ENCODE measurements at regions not wholly inside any gene's neighbourhood (a gene's known extent, or its start where the extent isn't known, plus 50 kb on each side); places are given as distances from the start of the nearest gene placed in this dataset.

GRCh38 chr3:36295296-36295695 lies 85.0 kb upstream of the STAC start:
- peaks cover 0 to 9% (median 0%) of the 10 kb centered on the region in 3 donors for H3K9me3 Mint-ChIP-seq
- no peaks in the 10 kb centered on the region for H3K27me3 Mint-ChIP-seq
- H3K27ac ChIP-seq (ENCODE audit: low read length): no peak overlapping the region
- no peak overlapping the region for H3K27ac Mint-ChIP-seq
- no peaks in the 10 kb centered on the region for H3K4me1 Mint-ChIP-seq
- H3K9me3 ChIP-seq: no peaks in the 10 kb centered on the region
- H3K36me3 ChIP-seq (ENCODE audit: control insufficient read depth in 2 of 2, extremely low read depth in 1 of 2, insufficient read depth in 1 of 2, low read length in 1 of 2): no peaks in the 10 kb centered on the region
- H3K36me3 Mint-ChIP-seq: no peaks in the 10 kb centered on the region
- H3K4me3 ChIP-seq (ENCODE audit: control insufficient read depth in 1 of 2, extremely low read depth in 1 of 2, low read length in 1 of 2): no peak overlapping the region
- CTCF ChIA-PET: no interaction called here
- H3K27me3 ChIP-seq (replicated peaks in 1 of 2; ENCODE audit: control insufficient read depth in 2 of 2, extremely low read depth in 1 of 2, insufficient read depth in 2 of 2, low read length in 1 of 2): no peaks in the 10 kb centered on the region
- DNase-seq: no peak
- POLR2A ChIA-PET: no interaction called here
- no peaks in the 10 kb centered on the region for H3K4me1 ChIP-seq (ENCODE audit: control insufficient read depth in 1 of 2, extremely low read depth in 1 of 2, insufficient read depth in 2 of 2, low read length in 2 of 2)
- no peak overlapping the region for H3K4me3 Mint-ChIP-seq
- ATAC-seq (replicated peaks in 1 of 4): no peak

GRCh38 chr3:36297195-36297594 lies 83.1 kb upstream of the STAC start:
- no peaks in the 10 kb centered on the region for H3K9me3 ChIP-seq
- Mint-ChIP-seq H3K4me1 (no peaks in the 10 kb centered on the region), H3K27me3 (no peaks in the 10 kb centered on the region), H3K27ac (no peak overlapping the region), H3K4me3 (no peak overlapping the region), H3K36me3 (no peaks in the 10 kb centered on the region), H3K9me3 (peaks cover 0 to 9% (median 0%) of the 10 kb centered on the region in 3 donors)
- no peak for DNase-seq
- H3K27ac ChIP-seq (ENCODE audit: low read length): no peak overlapping the region
- POLR2A ChIA-PET: no interaction called here
- H3K27me3 ChIP-seq (replicated peaks in 1 of 2; ENCODE audit: control insufficient read depth in 2 of 2, extremely low read depth in 1 of 2, insufficient read depth in 2 of 2, low read length in 1 of 2): no peaks in the 10 kb centered on the region
- no peaks in the 10 kb centered on the region for H3K4me1 ChIP-seq (ENCODE audit: control insufficient read depth in 1 of 2, extremely low read depth in 1 of 2, insufficient read depth in 2 of 2, low read length in 2 of 2)
- CTCF ChIA-PET: interaction anchor here in 1 of 2 donors (1.1 kb wide), 1 partner anchor 35 kb away, joined by 4 read pairs; no protein-coding TSS in a partner anchor
- H3K4me3 ChIP-seq (ENCODE audit: control insufficient read depth in 1 of 2, extremely low read depth in 1 of 2, low read length in 1 of 2): no peak overlapping the region
- no peaks in the 10 kb centered on the region for H3K36me3 ChIP-seq (ENCODE audit: control insufficient read depth in 2 of 2, extremely low read depth in 1 of 2, insufficient read depth in 1 of 2, low read length in 1 of 2)
- WGBS (ENCODE audit: insufficient coverage): no CpG with 5 or more reads among the region's 3 CpGs
- ATAC-seq (replicated peaks in 1 of 4): no peak

- no peaks in the 10 kb centered on the region for H3K36me3 ChIP-seq (ENCODE audit: control insufficient read depth in 2 of 2, extremely low read depth in 1 of 2, insufficient read depth in 1 of 2, low read length in 1 of 2)
- ATAC-seq (replicated peaks in 1 of 4) (no peak), DNase-seq (no peak)
- H3K27me3 ChIP-seq (replicated peaks in 1 of 2; ENCODE audit: control insufficient read depth in 2 of 2, extremely low read depth in 1 of 2, insufficient read depth in 2 of 2, low read length in 1 of 2): no peaks in the 10 kb centered on the region
- H3K9me3 ChIP-seq: no peaks in the 10 kb centered on the region
- Mint-ChIP-seq H3K27me3 (no peaks in the 10 kb centered on the region), H3K27ac (no peak overlapping the region), H3K9me3 (peaks cover 0 to 9% (median 0%) of the 10 kb centered on the region in 3 donors), H3K36me3 (no peaks in the 10 kb centered on the region), H3K4me3 (no peak overlapping the region), H3K4me1 (no peaks in the 10 kb centered on the region)
- no peaks in the 10 kb centered on the region for H3K4me1 ChIP-seq (ENCODE audit: control insufficient read depth in 1 of 2, extremely low read depth in 1 of 2, insufficient read depth in 2 of 2, low read length in 2 of 2)
- ChIA-PET CTCF (interaction anchor here in 1 of 2 donors (1.1 kb wide), 1 partner anchor 36 kb away, joined by 4 read pairs; no protein-coding TSS in a partner anchor), POLR2A (no interaction called here)
- WGBS (ENCODE audit: insufficient coverage): no CpG with 5 or more reads among the region's 1 CpG
- H3K4me3 ChIP-seq (ENCODE audit: control insufficient read depth in 1 of 2, extremely low read depth in 1 of 2, low read length in 1 of 2): no peak overlapping the region
- H3K27ac ChIP-seq (ENCODE audit: low read length): no peak overlapping the region
Measured at GRCh38 chr3:36298188-36298587, 82.1 kb upstream of the STAC start.

- Histone ChIP-seq H3K36me3 (ENCODE audit: control insufficient read depth in 2 of 2, extremely low read depth in 1 of 2, insufficient read depth in 1 of 2, low read length in 1 of 2) (no peaks in the 10 kb centered on the region), H3K9me3 (no peaks in the 10 kb centered on the region), H3K4me3 (ENCODE audit: control insufficient read depth in 1 of 2, extremely low read depth in 1 of 2, low read length in 1 of 2) (no peak overlapping the region), H3K4me1 (ENCODE audit: control insufficient read depth in 1 of 2, extremely low read depth in 1 of 2, insufficient read depth in 2 of 2, low read length in 2 of 2) (no peaks in the 10 kb centered on the region), H3K27me3 (replicated peaks in 1 of 2; ENCODE audit: control insufficient read depth in 2 of 2, extremely low read depth in 1 of 2, insufficient read depth in 2 of 2, low read length in 1 of 2) (no peaks in the 10 kb centered on the region), H3K27ac (ENCODE audit: low read length) (no peak overlapping the region)
- ChIA-PET CTCF (no interaction called here), POLR2A (no interaction called here)
- no peak overlapping the region for H3K27ac Mint-ChIP-seq
- H3K9me3 Mint-ChIP-seq: peaks cover 0 to 5% (median 0%) of the 10 kb centered on the region in 3 donors
- H3K36me3 Mint-ChIP-seq: no peaks in the 10 kb centered on the region
- 0% methylated on average over 1 of the region's 1 CpG for WGBS (ENCODE audit: insufficient coverage)
- ATAC-seq (replicated peaks in 1 of 4) (no peak), DNase-seq (no peak)
- no peak overlapping the region for H3K4me3 Mint-ChIP-seq
- peaks cover 0 to 3% of the 10 kb centered on the region in 2 donors for H3K27me3 Mint-ChIP-seq
- H3K4me1 Mint-ChIP-seq: no peaks in the 10 kb centered on the region
Measured at GRCh38 chr3:36302158-36302509, 78.2 kb upstream of the STAC start.

GRCh38 chr3:36302626-36303025 lies 77.7 kb upstream of the STAC start:
- Histone ChIP-seq H3K27ac (ENCODE audit: low read length) (no peak overlapping the region), H3K4me1 (ENCODE audit: control insufficient read depth in 1 of 2, extremely low read depth in 1 of 2, insufficient read depth in 2 of 2, low read length in 2 of 2) (no peaks in the 10 kb centered on the region), H3K27me3 (replicated peaks in 1 of 2; ENCODE audit: control insufficient read depth in 2 of 2, extremely low read depth in 1 of 2, insufficient read depth in 2 of 2, low read length in 1 of 2) (no peaks in the 10 kb centered on the region), H3K36me3 (ENCODE audit: control insufficient read depth in 2 of 2, extremely low read depth in 1 of 2, insufficient read depth in 1 of 2, low read length in 1 of 2) (no peaks in the 10 kb centered on the region), H3K9me3 (no peaks in the 10 kb centered on the region), H3K4me3 (ENCODE audit: control insufficient read depth in 1 of 2, extremely low read depth in 1 of 2, low read length in 1 of 2) (no peak overlapping the region)
- Mint-ChIP-seq H3K9me3 (peaks cover 0 to 5% (median 0%) of the 10 kb centered on the region in 3 donors), H3K27me3 (peaks cover 0 to 3% of the 10 kb centered on the region in 2 donors), H3K36me3 (no peaks in the 10 kb centered on the region), H3K27ac (no peak overlapping the region), H3K4me3 (no peak overlapping the region), H3K4me1 (no peaks in the 10 kb centered on the region)
- DNase-seq: no peak
- no peak for ATAC-seq (replicated peaks in 1 of 4)
- ChIA-PET POLR2A (interaction anchor here in 1 of 2 donors (0.5 kb wide), 1 partner anchor 47 kb away, joined by 3 read pairs; no protein-coding TSS in a partner anchor), CTCF (no interaction called here)
- 89% methylated on average over 1 of the region's 1 CpG for WGBS (ENCODE audit: insufficient coverage)

- Mint-ChIP-seq H3K36me3 (no peaks in the 10 kb centered on the region), H3K4me3 (no peak overlapping the region), H3K27me3 (peaks cover 0 to 3% of the 10 kb centered on the region in 2 donors), H3K9me3 (peaks cover 0 to under 1% (median 0%) of the 10 kb centered on the region in 3 donors), H3K4me1 (no peaks in the 10 kb centered on the region), H3K27ac (no peak overlapping the region)
- ChIA-PET CTCF (interaction anchor here in 1 of 2 donors (0.6 kb wide), 1 partner anchor 91 kb away, joined by 5 read pairs; no protein-coding TSS in a partner anchor), POLR2A (interaction anchor here in 1 of 2 donors (0.5 kb wide), 1 partner anchor 46 kb away, joined by 3 read pairs; no protein-coding TSS in a partner anchor)
- Histone ChIP-seq H3K9me3 (no peaks in the 10 kb centered on the region), H3K4me3 (ENCODE audit: control insufficient read depth in 1 of 2, extremely low read depth in 1 of 2, low read length in 1 of 2) (no peak overlapping the region), H3K36me3 (ENCODE audit: control insufficient read depth in 2 of 2, extremely low read depth in 1 of 2, insufficient read depth in 1 of 2, low read length in 1 of 2) (no peaks in the 10 kb centered on the region), H3K27me3 (replicated peaks in 1 of 2; ENCODE audit: control insufficient read depth in 2 of 2, extremely low read depth in 1 of 2, insufficient read depth in 2 of 2, low read length in 1 of 2) (no peaks in the 10 kb centered on the region), H3K4me1 (ENCODE audit: control insufficient read depth in 1 of 2, extremely low read depth in 1 of 2, insufficient read depth in 2 of 2, low read length in 2 of 2) (no peaks in the 10 kb centered on the region), H3K27ac (ENCODE audit: low read length) (no peak overlapping the region)
- DNase-seq (no peak), ATAC-seq (replicated peaks in 1 of 4) (no peak)
- 20% methylated on average over 1 of the region's 5 CpGs for WGBS (ENCODE audit: insufficient coverage)
Measured at GRCh38 chr3:36303286-36303685, 77.0 kb upstream of the STAC start.

GRCh38 chr3:36305929-36306520 lies 74.3 kb upstream of the STAC start:
- no CpG with 5 or more reads among the region's 1 CpG for WGBS (ENCODE audit: insufficient coverage)
- Histone ChIP-seq H3K9me3 (no peaks in the 10 kb centered on the region), H3K27ac (ENCODE audit: low read length) (no peak overlapping the region), H3K36me3 (ENCODE audit: control insufficient read depth in 2 of 2, extremely low read depth in 1 of 2, insufficient read depth in 1 of 2, low read length in 1 of 2) (no peaks in the 10 kb centered on the region), H3K27me3 (replicated peaks in 1 of 2; ENCODE audit: control insufficient read depth in 2 of 2, extremely low read depth in 1 of 2, insufficient read depth in 2 of 2, low read length in 1 of 2) (no peaks in the 10 kb centered on the region), H3K4me3 (ENCODE audit: control insufficient read depth in 1 of 2, extremely low read depth in 1 of 2, low read length in 1 of 2) (no peak overlapping the region), H3K4me1 (ENCODE audit: control insufficient read depth in 1 of 2, extremely low read depth in 1 of 2, insufficient read depth in 2 of 2, low read length in 2 of 2) (no peaks in the 10 kb centered on the region)
- no peak overlapping the region for H3K27ac Mint-ChIP-seq
- DNase-seq (no peak), ATAC-seq (replicated peaks in 1 of 4) (no peak)
- no peaks in the 10 kb centered on the region for H3K9me3 Mint-ChIP-seq
- no peaks in the 10 kb centered on the region for H3K4me1 Mint-ChIP-seq
- no peaks in the 10 kb centered on the region for H3K36me3 Mint-ChIP-seq
- peaks cover 0 to 3% of the 10 kb centered on the region in 2 donors for H3K27me3 Mint-ChIP-seq
- POLR2A ChIA-PET: no interaction called here
- CTCF ChIA-PET: no interaction called here
- H3K4me3 Mint-ChIP-seq: no peak overlapping the region
